Hepatocyte (in vitro differentiated cells): ENCODE measurements at regions not wholly inside any gene's neighbourhood (a gene's known extent, or its start where the extent isn't known, plus 50 kb on each side); places are given as distances from the start of the nearest gene placed in this dataset.

Source experiments
- DNase-seq: peaks from one replicate; pipeline ENCODE4 v3.0.0-alpha.2; 2016; ENCODE audit warnings: low spot score
- H2AFZ ChIP-seq: fragments of 200-600 bp; sonication (generic); 2 replicates; pipeline ENCODE4 v1.6.0; 2016; ENCODE audit warnings: antibody characterized with exemption, mild to moderate bottlenecking
- H3K27ac ChIP-seq: fragments of 200-600 bp; sonication (generic); 2 replicates; pipeline ENCODE4 v1.5.1; 2016; ENCODE audit warnings: mild to moderate bottlenecking
- H3K27me3 ChIP-seq: fragments of 200-600 bp; sonication (generic); 2 replicates; pipeline ENCODE4 v1.6.1; 2016
- H3K36me3 ChIP-seq: fragments of 200-600 bp; sonication (generic); replicated peaks from 2 replicates; pipeline ENCODE4 v1.5.1; 2016; ENCODE audit warnings: low read depth; ENCODE audit not compliant: insufficient read depth
- H3K4me1 ChIP-seq: fragments of 200-600 bp; sonication (generic); 2 replicates; pipeline ENCODE4 v1.5.1; 2016; ENCODE audit warnings: mild to moderate bottlenecking, moderate library complexity; ENCODE audit not compliant: insufficient read depth
- H3K4me2 ChIP-seq: fragments of 200-600 bp; sonication (generic); 2 replicates; pipeline ENCODE4 v1.6.0; 2016
- H3K4me3 ChIP-seq: fragments of 200-600 bp; sonication (generic); 2 replicates; pipeline ENCODE4 v1.5.1; 2016; ENCODE audit warnings: mild to moderate bottlenecking
- H3K79me2 ChIP-seq: fragments of 200-600 bp; sonication (generic); 2 replicates; pipeline ENCODE4 v1.6.0; 2017; ENCODE audit warnings: mild to moderate bottlenecking
- H3K9me2 ChIP-seq: fragments of 200-600 bp; sonication (generic); replicated peaks from 2 replicates; pipeline ENCODE4 v1.6.0; 2017; ENCODE audit warnings: mild to moderate bottlenecking; ENCODE audit not compliant: insufficient read depth
- H3K9me3 ChIP-seq: fragments of 200-600 bp; sonication (generic); 2 replicates; pipeline ENCODE4 v1.5.1; 2016; ENCODE audit warnings: low read depth, mild to moderate bottlenecking
- H4K20me1 ChIP-seq: fragments of 200-600 bp; sonication (generic); 2 replicates; pipeline ENCODE4 v1.6.0; 2016; ENCODE audit warnings: mild to moderate bottlenecking; ENCODE audit not compliant: insufficient read depth, poor library complexity, severe bottlenecking
- CTCF ChIP-seq: fragments of 200-600 bp; sonication (generic); IDR thresholded peaks from 2 replicates; pipeline ENCODE4 v1.5.1; 2016; ENCODE audit warnings: antibody characterized with exemption, mild to moderate bottlenecking; ENCODE audit not compliant: poor library complexity
- EZH2 ChIP-seq: fragments of 200-600 bp; sonication (generic); IDR thresholded peaks from 2 replicates; pipeline ENCODE4 v1.6.1; 2016; ENCODE audit warnings: antibody characterized with exemption, mild to moderate bottlenecking, borderline replicate concordance
- EZH2phosphoT487 ChIP-seq: fragments of 200-600 bp; sonication (generic); IDR thresholded peaks from one replicate; pipeline ENCODE4 v1.6.1; 2018; ENCODE audit warnings: antibody characterized with exemption, mild to moderate bottlenecking, low read depth, moderate library complexity; ENCODE audit not compliant: unreplicated experiment, severe bottlenecking
- WGBS: methylation state at CpG from one replicate; pipeline ENCODE4 v1.1.6; 2016; ENCODE audit warnings: low lambda C conversion rate; ENCODE audit errors: missing lambda C conversion rate; 5-methylcytosine and 5-hydroxymethylcytosine counted together

GRCh38 chr15:39021341-39021740 is 456.7 kb upstream of the RASGRP1 start:
- no peak overlapping the region for H3K4me2 ChIP-seq
- H4K20me1 ChIP-seq, result no peaks in the 10 kb centered on the region
- H3K9me2 ChIP-seq, result no peaks in the 10 kb centered on the region
- H3K4me1 ChIP-seq, result no peaks in the 10 kb centered on the region
- H3K27me3 ChIP-seq, result no peaks in the 10 kb centered on the region
- no peaks in the 10 kb centered on the region for H3K36me3 ChIP-seq
- H3K9me3 ChIP-seq, result no peaks in the 10 kb centered on the region
- H3K79me2 ChIP-seq, result no peaks in the 10 kb centered on the region
- TF ChIP-seq EZH2, result no peak
- no peak for TF ChIP-seq EZH2phosphoT487
- TF ChIP-seq CTCF, result no peak
- no peak for DNase-seq
- H3K4me3 ChIP-seq, result no peak overlapping the region
- 93% methylated on average over 2 of the region's 2 CpGs for WGBS
- H2AFZ ChIP-seq, result no peak overlapping the region
- no peak overlapping the region for H3K27ac ChIP-seq

GRCh38 chr15:39022532-39023305 is 458.1 kb upstream of the RASGRP1 start:
- no peaks in the 10 kb centered on the region for H4K20me1 ChIP-seq
- no peak overlapping the region for H2AFZ ChIP-seq
- H3K4me2 ChIP-seq, result no peak overlapping the region
- no peaks in the 10 kb centered on the region for H3K4me1 ChIP-seq
- H3K27ac ChIP-seq, result no peak overlapping the region
- no peaks in the 10 kb centered on the region for H3K79me2 ChIP-seq
- no peak overlapping the region for H3K4me3 ChIP-seq
- no peak for DNase-seq
- TF ChIP-seq CTCF, result no peak
- H3K27me3 ChIP-seq, result no peaks in the 10 kb centered on the region
- H3K9me3 ChIP-seq, result no peaks in the 10 kb centered on the region
- H3K9me2 ChIP-seq, result no peaks in the 10 kb centered on the region
- no peaks in the 10 kb centered on the region for H3K36me3 ChIP-seq
- WGBS, result 89% methylated on average over 4 of the region's 4 CpGs

- Histone ChIP-seq H3K4me1 (no peaks in the 10 kb centered on the region), H3K4me3 (no peak overlapping the region), H3K9me2 (no peaks in the 10 kb centered on the region), H3K79me2 (no peaks in the 10 kb centered on the region), H3K4me2 (no peak overlapping the region), H4K20me1 (no peaks in the 10 kb centered on the region), H3K36me3 (no peaks in the 10 kb centered on the region), H3K27ac (no peak overlapping the region), H3K27me3 (no peaks in the 10 kb centered on the region), H3K9me3 (no peaks in the 10 kb centered on the region), H2AFZ (no peak overlapping the region)
- 87% methylated on average over 4 of the region's 4 CpGs for WGBS
- DNase-seq, result no peak
- TF ChIP-seq EZH2phosphoT487 (no peak), EZH2 (no peak), CTCF (no peak)
These were observed 460.7 kb upstream of the RASGRP1 start for GRCh38 chr15:39025321-39025720.

- TF ChIP-seq CTCF, result no peak
- no peak for TF ChIP-seq EZH2phosphoT487
- TF ChIP-seq EZH2, result no peak
- no peak overlapping the region for H3K4me3 ChIP-seq
- no peaks in the 10 kb centered on the region for H3K9me3 ChIP-seq
- H3K4me1 ChIP-seq, result no peaks in the 10 kb centered on the region
- H3K36me3 ChIP-seq, result no peaks in the 10 kb centered on the region
- H3K79me2 ChIP-seq, result no peaks in the 10 kb centered on the region
- no peak overlapping the region for H2AFZ ChIP-seq
- H3K27me3 ChIP-seq, result no peaks in the 10 kb centered on the region
- 100% methylated on average over 1 of the region's 1 CpG for WGBS
- no peaks in the 10 kb centered on the region for H3K9me2 ChIP-seq
- no peak for DNase-seq
- no peak overlapping the region for H3K27ac ChIP-seq
- H4K20me1 ChIP-seq, result no peaks in the 10 kb centered on the region
- no peak overlapping the region for H3K4me2 ChIP-seq
These were observed 461.3 kb upstream of the RASGRP1 start for GRCh38 chr15:39025881-39026280.
